ENCODE measurements at regions not wholly inside any gene's neighbourhood (a gene's known extent, or its start where the extent isn't known, plus 50 kb on each side); places are given as distances from the start of the nearest gene placed in this dataset.

DNA sequence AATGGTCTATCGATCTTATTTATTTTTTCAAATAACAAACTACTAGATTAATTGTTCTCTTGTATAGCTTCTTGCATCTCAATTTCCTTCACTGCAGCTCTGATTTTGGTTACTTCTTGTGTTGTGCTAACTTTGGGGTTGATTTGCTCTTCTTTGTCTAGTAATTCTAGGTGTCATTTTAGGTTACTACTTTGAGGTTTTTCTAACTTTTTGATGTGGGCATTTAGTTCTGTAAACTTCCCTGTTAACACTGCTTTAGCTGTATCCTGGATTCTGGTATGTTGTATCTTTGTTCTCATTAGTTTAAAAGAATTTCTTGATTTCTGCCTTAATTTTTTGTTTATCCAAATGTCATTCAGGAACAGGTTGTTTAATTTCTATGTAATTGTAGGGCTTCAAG lies 1188.0 kb downstream of the DNAJB9 start:
- ATAC-seq (no peak), DNase-seq (no peak)
- intact Hi-C loops (cut with DNase I), result no loop called here
- H3K27me3 ChIP-seq, result no peaks in the 10 kb centered on the region
- 71% methylated on average over 1 of the region's 1 CpG for WGBS (ENCODE audit: insufficient coverage, low coverage, low lambda C conversion rate, missing lambda C conversion rate)
- H3K27ac ChIP-seq, result no peak overlapping the region
- no peak overlapping the region for H3K4me3 ChIP-seq
- H3K36me3 ChIP-seq, result no peaks in the 10 kb centered on the region
- H3K9me3 ChIP-seq, result no peaks in the 10 kb centered on the region
- TF ChIP-seq, protein P1, sequence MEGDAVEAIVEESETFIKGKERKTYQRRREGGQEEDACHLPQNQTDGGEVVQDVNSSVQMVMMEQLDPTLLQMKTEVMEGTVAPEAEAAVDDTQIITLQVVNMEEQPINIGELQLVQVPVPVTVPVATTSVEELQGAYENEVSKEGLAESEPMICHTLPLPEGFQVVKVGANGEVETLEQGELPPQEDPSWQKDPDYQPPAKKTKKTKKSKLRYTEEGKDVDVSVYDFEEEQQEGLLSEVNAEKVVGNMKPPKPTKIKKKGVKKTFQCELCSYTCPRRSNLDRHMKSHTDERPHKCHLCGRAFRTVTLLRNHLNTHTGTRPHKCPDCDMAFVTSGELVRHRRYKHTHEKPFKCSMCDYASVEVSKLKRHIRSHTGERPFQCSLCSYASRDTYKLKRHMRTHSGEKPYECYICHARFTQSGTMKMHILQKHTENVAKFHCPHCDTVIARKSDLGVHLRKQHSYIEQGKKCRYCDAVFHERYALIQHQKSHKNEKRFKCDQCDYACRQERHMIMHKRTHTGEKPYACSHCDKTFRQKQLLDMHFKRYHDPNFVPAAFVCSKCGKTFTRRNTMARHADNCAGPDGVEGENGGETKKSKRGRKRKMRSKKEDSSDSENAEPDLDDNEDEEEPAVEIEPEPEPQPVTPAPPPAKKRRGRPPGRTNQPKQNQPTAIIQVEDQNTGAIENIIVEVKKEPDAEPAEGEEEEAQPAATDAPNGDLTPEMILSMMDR (IDR thresholded peaks at IDR 0.05), result no peak
- TF ChIP-seq POLR2A (IDR thresholded peaks at IDR 0.05), result no peak
- H3K4me1 ChIP-seq, result no peaks in the 10 kb centered on the region

DNA sequence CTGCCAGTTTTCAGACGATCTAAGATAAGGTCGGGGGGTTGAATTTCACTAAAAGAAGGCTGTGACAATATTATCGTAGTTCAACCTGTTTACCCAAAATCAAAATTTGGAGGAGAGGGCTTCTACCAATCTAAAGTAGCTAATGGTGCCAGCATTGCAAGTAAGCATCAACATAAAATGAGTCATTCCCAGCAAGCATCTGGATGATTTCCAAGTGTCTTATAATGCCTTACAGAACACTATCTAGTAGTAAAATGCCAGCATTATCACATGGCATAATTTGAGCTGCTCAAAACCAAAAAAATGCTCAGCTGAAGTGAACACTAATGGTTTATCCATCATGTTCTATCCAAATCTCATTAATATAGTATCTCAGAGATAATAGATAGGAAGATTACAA lies 1193.9 kb downstream of the DNAJB9 start:
- 44% methylated on average over 3 of the region's 3 CpGs for WGBS (ENCODE audit: insufficient coverage, low coverage, low lambda C conversion rate, missing lambda C conversion rate)
- intact Hi-C loops (cut with DNase I), result no loop called here
- TF ChIP-seq, protein P1 (IDR thresholded peaks at IDR 0.05), result no peak
- TF ChIP-seq POLR2A (IDR thresholded peaks at IDR 0.05), result no peak
- Histone ChIP-seq H3K27ac (no peak overlapping the region), H3K4me1 (no peaks in the 10 kb centered on the region), H3K36me3 (no peaks in the 10 kb centered on the region), H3K4me3 (no peak overlapping the region), H3K9me3 (no peaks in the 10 kb centered on the region), H3K27me3 (no peaks in the 10 kb centered on the region)
- no peak for ATAC-seq
- DNase-seq, result no peak

DNA sequence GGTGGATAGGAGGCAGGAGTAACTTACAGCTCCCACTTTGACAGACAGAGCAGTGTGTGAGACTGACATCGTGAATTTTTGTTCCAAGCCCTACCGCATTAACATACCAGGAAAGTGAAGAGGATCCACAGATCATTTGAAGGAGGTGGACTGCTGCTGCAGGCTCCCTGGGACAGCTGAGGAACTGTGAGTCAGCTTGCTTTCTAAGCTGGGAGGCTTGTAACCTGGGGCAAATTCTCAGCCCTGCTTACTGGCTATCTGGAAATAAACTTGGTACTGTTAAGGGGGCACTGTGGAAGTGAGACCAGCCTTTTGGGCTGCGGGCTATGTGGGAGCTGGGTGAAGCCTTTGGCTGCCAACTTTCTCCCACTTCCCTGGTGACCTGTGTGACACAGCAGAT lies 1202.5 kb downstream of the DNAJB9 start:
- Histone ChIP-seq H3K9me3 (no peaks in the 10 kb centered on the region), H3K27me3 (no peaks in the 10 kb centered on the region), H3K4me3 (no peak overlapping the region), H3K36me3 (no peaks in the 10 kb centered on the region), H3K4me1 (no peaks in the 10 kb centered on the region), H3K27ac (no peak overlapping the region)
- DNase-seq (no peak), ATAC-seq (no peak)
- 69% methylated on average over 2 of the region's 3 CpGs for WGBS (ENCODE audit: insufficient coverage, low coverage, low lambda C conversion rate, missing lambda C conversion rate)
- intact Hi-C loops (cut with DNase I), result no loop called here
- TF ChIP-seq, protein P1 (IDR thresholded peaks at IDR 0.05), result no peak
- no peak for TF ChIP-seq POLR2A (IDR thresholded peaks at IDR 0.05)

DNA sequence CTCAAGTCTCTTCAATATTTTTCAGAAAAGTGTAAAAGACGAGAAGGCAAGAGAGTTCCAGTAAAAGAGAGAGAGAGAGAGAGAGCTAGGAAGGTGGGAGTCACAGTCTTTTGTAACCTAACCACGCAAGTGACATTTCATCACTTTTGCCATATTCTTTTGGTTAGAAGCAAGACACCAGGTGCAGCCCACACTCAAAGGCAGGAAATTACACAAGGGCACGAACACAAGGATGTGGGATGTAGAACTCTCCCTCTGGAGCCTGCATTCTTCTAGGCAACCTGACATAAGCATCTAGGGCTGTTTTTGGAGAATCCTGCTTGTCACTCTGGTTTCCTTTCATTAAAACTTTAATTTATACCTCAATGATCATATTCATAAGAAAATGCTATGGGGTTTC lies 1213.1 kb downstream of the DNAJB9 start:
- no peak overlapping the region for H3K27ac ChIP-seq
- H3K36me3 ChIP-seq, result no peaks in the 10 kb centered on the region
- H3K9me3 ChIP-seq, result no peaks in the 10 kb centered on the region
- intact Hi-C loops (cut with DNase I), result no loop called here
- no peaks in the 10 kb centered on the region for H3K4me1 ChIP-seq
- no peaks in the 10 kb centered on the region for H3K27me3 ChIP-seq
- H3K4me3 ChIP-seq, result no peak overlapping the region
- DNase-seq (no peak), ATAC-seq (no peak)
- TF ChIP-seq POLR2A (IDR thresholded peaks at IDR 0.05), result no peak
- TF ChIP-seq, protein P1 (IDR thresholded peaks at IDR 0.05), result no peak
- 42% methylated on average over 3 of the region's 3 CpGs for WGBS (ENCODE audit: insufficient coverage, low coverage, low lambda C conversion rate, missing lambda C conversion rate)

DNA sequence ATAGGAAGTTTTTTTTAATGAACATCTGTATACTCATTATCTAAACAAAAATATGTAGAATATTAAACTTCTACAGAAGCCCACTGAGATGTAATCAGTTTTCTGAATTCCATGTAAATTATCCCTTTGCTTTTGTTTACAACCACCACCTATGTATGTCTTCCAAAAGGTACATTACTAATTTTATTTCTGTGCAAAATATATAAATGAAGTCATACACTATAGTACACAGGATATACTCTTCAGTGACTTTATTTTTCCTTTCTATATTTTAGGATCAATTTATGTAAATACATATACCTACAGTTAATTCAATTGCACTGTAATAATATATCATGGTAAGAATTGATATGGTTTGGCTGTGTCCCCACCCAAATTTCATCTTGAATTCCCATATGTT lies 1236.9 kb downstream of the DNAJB9 start:
- DNase-seq, result no peak
- H3K27me3 ChIP-seq, result no peaks in the 10 kb centered on the region
- H3K27ac ChIP-seq, result no peak overlapping the region
- no peaks in the 10 kb centered on the region for H3K36me3 ChIP-seq
- TF ChIP-seq, protein P1 (IDR thresholded peaks at IDR 0.05), result no peak
- TF ChIP-seq POLR2A (IDR thresholded peaks at IDR 0.05), result no peak
- H3K4me1 ChIP-seq, result no peaks in the 10 kb centered on the region
- intact Hi-C loops (cut with DNase I), result no loop called here
- ATAC-seq, result no peak
- no peak overlapping the region for H3K4me3 ChIP-seq
- H3K9me3 ChIP-seq, result no peaks in the 10 kb centered on the region

Measured in right lobe of liver (tissue), 6 donors.